GM12878 (cell line): ENCODE measurements at regions not wholly inside any gene's neighbourhood (a gene's known extent, or its start where the extent isn't known, plus 50 kb on each side); places are given as distances from the start of the nearest gene placed in this dataset.

Experiments
- POLR2A ChIP-seq: IDR thresholded peaks from 2 replicates; pipeline ENCODE4 v1.6.1; 2011; ENCODE audit warnings: low read depth, mild to moderate bottlenecking, low read length
- SPI1 ChIP-seq: IDR thresholded peaks from 2 replicates; pipeline ENCODE4 v1.6.1; 2011; ENCODE audit warnings: low read depth, mild to moderate bottlenecking, low read length, moderate library complexity, borderline replicate concordance; ENCODE audit not compliant: insufficient read depth
- TF ChIP-seq, protein P1 (sequence below), 3 experiments: IDR thresholded peaks in 2 of 3; conservative IDR thresholded peaks in 1 of 3; 2 replicates each; pipeline ENCODE4 v1.5.1; 2011; ENCODE audit warnings: low read depth in 3 of 3, low read length in 3 of 3, mild to moderate bottlenecking in 3 of 3, control low read depth in 2 of 3, moderate library complexity in 2 of 3, inconsistent platforms in 1 of 3, mixed read lengths in 1 of 3; ENCODE audit not compliant: control insufficient read depth in 2 of 3, insufficient read depth in 1 of 3; ENCODE audit errors: extremely low read depth in 1 of 3

DNA sequence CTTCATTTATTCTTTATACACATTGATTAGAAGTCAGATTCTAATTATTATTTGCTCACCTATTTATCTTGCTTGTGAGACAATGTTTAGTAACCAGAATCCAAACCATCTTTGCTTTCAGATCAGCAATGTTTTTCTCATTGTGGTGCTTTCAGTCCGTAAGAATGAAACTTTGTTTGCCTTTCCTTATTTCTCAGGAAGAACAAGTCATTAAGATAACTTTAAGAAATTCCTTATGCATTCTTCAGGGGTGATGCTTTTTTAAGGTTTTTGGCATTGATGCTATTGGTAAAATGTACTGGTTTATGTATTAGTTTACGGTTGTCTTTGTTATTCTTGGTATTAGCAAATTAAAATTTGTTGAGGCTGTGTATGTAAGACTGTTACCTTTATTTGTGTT is 120.8 kb upstream of the POU1F1 start:
- TF ChIP-seq POLR2A (no peak), SPI1 (no peak)
- TF ChIP-seq, protein P1, sequence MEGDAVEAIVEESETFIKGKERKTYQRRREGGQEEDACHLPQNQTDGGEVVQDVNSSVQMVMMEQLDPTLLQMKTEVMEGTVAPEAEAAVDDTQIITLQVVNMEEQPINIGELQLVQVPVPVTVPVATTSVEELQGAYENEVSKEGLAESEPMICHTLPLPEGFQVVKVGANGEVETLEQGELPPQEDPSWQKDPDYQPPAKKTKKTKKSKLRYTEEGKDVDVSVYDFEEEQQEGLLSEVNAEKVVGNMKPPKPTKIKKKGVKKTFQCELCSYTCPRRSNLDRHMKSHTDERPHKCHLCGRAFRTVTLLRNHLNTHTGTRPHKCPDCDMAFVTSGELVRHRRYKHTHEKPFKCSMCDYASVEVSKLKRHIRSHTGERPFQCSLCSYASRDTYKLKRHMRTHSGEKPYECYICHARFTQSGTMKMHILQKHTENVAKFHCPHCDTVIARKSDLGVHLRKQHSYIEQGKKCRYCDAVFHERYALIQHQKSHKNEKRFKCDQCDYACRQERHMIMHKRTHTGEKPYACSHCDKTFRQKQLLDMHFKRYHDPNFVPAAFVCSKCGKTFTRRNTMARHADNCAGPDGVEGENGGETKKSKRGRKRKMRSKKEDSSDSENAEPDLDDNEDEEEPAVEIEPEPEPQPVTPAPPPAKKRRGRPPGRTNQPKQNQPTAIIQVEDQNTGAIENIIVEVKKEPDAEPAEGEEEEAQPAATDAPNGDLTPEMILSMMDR (IDR thresholded peaks at IDR 0.05 in 2 of 3, conservative IDR thresholded peaks at IDR 0.05 in 1 of 3; ENCODE audit: control insufficient read depth in 2 of 3, extremely low read depth in 1 of 3, insufficient read depth in 1 of 3, low read depth in 3 of 3, low read length in 3 of 3) = no peak
